DND-41 (cell line): ENCODE measurements at regions not wholly inside any gene's neighbourhood (a gene's known extent, or its start where the extent isn't known, plus 50 kb on each side); places are given as distances from the start of the nearest gene placed in this dataset.
"Not testable (repeated sequence)": the region's sequence is repeated elsewhere in the genome, so short reads cannot be mapped to it uniquely, and the experiment has no call there.

Experiments
- ATAC-seq: fragments of 200-7000 bp; cut with Tn5 transposase; 3 replicates; pipeline ENCODE4 v1.9.1; 2021; ENCODE audit warnings: low read depth; ENCODE audit not compliant: insufficient read depth
- DNase-seq: peaks from one replicate; pipeline ENCODE4 v3.0.0-alpha.2; 2020
- H2AFZ ChIP-seq: 2 replicates; pipeline ENCODE4 v1.6.0; 2012; ENCODE audit warnings: low read depth, low read length
- H3K27ac ChIP-seq: 2 replicates; pipeline ENCODE4 v1.5.1; 2012; ENCODE audit warnings: low read length, inconsistent platforms
- H3K27me3 ChIP-seq: fragments of 200-600 bp; sonication (generic); 2 replicates; pipeline ENCODE4 v1.6.0; 2012; ENCODE audit warnings: low read length, mild to moderate bottlenecking, inconsistent platforms; ENCODE audit not compliant: insufficient read depth, poor library complexity
- H3K36me3 ChIP-seq: 2 replicates; pipeline ENCODE4 v1.5.1; 2012; ENCODE audit warnings: low read length, inconsistent platforms; ENCODE audit not compliant: insufficient read depth
- H3K4me1 ChIP-seq: 2 replicates; pipeline ENCODE4 v1.5.1; 2012; ENCODE audit warnings: mild to moderate bottlenecking, low read length; ENCODE audit not compliant: insufficient read depth
- H3K4me2 ChIP-seq: 2 replicates; pipeline ENCODE4 v1.6.0; 2012; ENCODE audit warnings: mild to moderate bottlenecking, moderate library complexity, low read length, inconsistent platforms; ENCODE audit not compliant: insufficient read depth
- H3K4me3 ChIP-seq, 2 experiments: fragments of 200-600 bp in 1 of 2; shearing (Covaris generic) in 1 of 2; 2 replicates each; pipeline ENCODE4 v1.5.1; 2012 to 2016; ENCODE audit warnings: inconsistent platforms in 2 of 2, low read length in 2 of 2, mild to moderate bottlenecking in 2 of 2, low read depth in 1 of 2, moderate library complexity in 1 of 2
- H3K79me2 ChIP-seq: 2 replicates; pipeline ENCODE4 v1.6.0; 2012; ENCODE audit warnings: low read length, inconsistent platforms; ENCODE audit not compliant: insufficient read depth
- H3K9ac ChIP-seq: 2 replicates; pipeline ENCODE4 v1.6.0; 2012; ENCODE audit warnings: low read depth, mild to moderate bottlenecking, inconsistent platforms, low read length, moderate library complexity
- H3K9me3 ChIP-seq: 2 replicates; pipeline ENCODE4 v1.5.1; 2012; ENCODE audit warnings: low read length, moderate library complexity, mild to moderate bottlenecking, inconsistent platforms; ENCODE audit not compliant: insufficient read depth, severe bottlenecking
- H4K20me1 ChIP-seq: 2 replicates; pipeline ENCODE4 v1.6.0; 2012; ENCODE audit warnings: low read length; ENCODE audit not compliant: insufficient read depth
- CTCF ChIP-seq: IDR thresholded peaks from 2 replicates; pipeline ENCODE4 v1.5.1; 2012; ENCODE audit warnings: borderline replicate concordance, low read length, moderate library complexity, mild to moderate bottlenecking; ENCODE audit not compliant: poor library complexity, severe bottlenecking; ENCODE audit errors: extremely low read depth
- EZH2 ChIP-seq: IDR thresholded peaks from 3 replicates; pipeline ENCODE4 v1.6.1; 2012; ENCODE audit warnings: borderline replicate concordance, low read depth, mild to moderate bottlenecking, moderate library complexity, low read length, inconsistent platforms; ENCODE audit not compliant: severe bottlenecking

- ATAC-seq (no peak), DNase-seq (no peak)
- Histone ChIP-seq H3K27ac (no peak overlapping the region), H4K20me1 (no peaks in the 10 kb centered on the region), H3K36me3 (no peaks in the 10 kb centered on the region), H3K4me2 (no peak overlapping the region), H3K9me3 (no peaks in the 10 kb centered on the region), H3K4me3 (no peak overlapping the region), H3K79me2 (no peaks in the 10 kb centered on the region), H3K27me3 (peaks cover 6% of the 10 kb centered on the region), H3K4me1 (no peaks in the 10 kb centered on the region), H3K9ac (no peak overlapping the region), H2AFZ (no peak overlapping the region)
- no peak for TF ChIP-seq EZH2
- TF ChIP-seq CTCF = no peak
Measured at GRCh38 chr10:100661520-100661919, 83.9 kb upstream of the PAX2 start.

- peaks cover 6% of the 10 kb centered on the region for H3K27me3 ChIP-seq
- H3K4me1 ChIP-seq = no peaks in the 10 kb centered on the region
- TF ChIP-seq EZH2 (no peak), CTCF (no peak)
- ATAC-seq (no peak), DNase-seq (no peak)
- H2AFZ ChIP-seq = no peak overlapping the region
- no peak overlapping the region for H3K4me2 ChIP-seq
- H3K9ac ChIP-seq = no peak overlapping the region
- H3K27ac ChIP-seq = no peak overlapping the region
- no peak overlapping the region for H3K4me3 ChIP-seq
- no peaks in the 10 kb centered on the region for H3K36me3 ChIP-seq
- H4K20me1 ChIP-seq = no peaks in the 10 kb centered on the region
- no peaks in the 10 kb centered on the region for H3K9me3 ChIP-seq
- H3K79me2 ChIP-seq = no peaks in the 10 kb centered on the region
Measured at GRCh38 chr10:100662067-100662466, 83.3 kb upstream of the PAX2 start.

- Histone ChIP-seq H3K9ac (no peak overlapping the region), H3K79me2 (no peaks in the 10 kb centered on the region), H3K4me3 (no peak overlapping the region), H3K27ac (no peak overlapping the region), H4K20me1 (no peaks in the 10 kb centered on the region), H3K9me3 (no peaks in the 10 kb centered on the region), H3K4me2 (no peak overlapping the region), H3K36me3 (no peaks in the 10 kb centered on the region), H3K4me1 (no peaks in the 10 kb centered on the region), H3K27me3 (peaks cover 11% of the 10 kb centered on the region), H2AFZ (no peak overlapping the region)
- TF ChIP-seq EZH2 (no peak), CTCF (no peak)
- ATAC-seq = no peak
- DNase-seq = no peak
Measured at GRCh38 chr10:100664316-100665149, 80.8 kb upstream of the PAX2 start.

GRCh38 chr10:100666634-100667033, 78.7 kb upstream of the PAX2 start:
- not testable (repeated sequence) for H3K79me2 ChIP-seq, H3K4me3 ChIP-seq, H3K9ac ChIP-seq, H3K36me3 ChIP-seq, H3K27ac ChIP-seq, H3K4me1 ChIP-seq, DNase-seq, H2AFZ ChIP-seq, H4K20me1 ChIP-seq, ATAC-seq, H3K4me2 ChIP-seq, H3K9me3 ChIP-seq
- H3K27me3 ChIP-seq = peaks cover 11% of the 10 kb centered on the region
